Uterus (tissue), 2 donors: ENCODE measurements at regions not wholly inside any gene's neighbourhood (a gene's known extent, or its start where the extent isn't known, plus 50 kb on each side); places are given as distances from the start of the nearest gene placed in this dataset.
"Not testable (repeated sequence)": the region's sequence is repeated elsewhere in the genome, so short reads cannot be mapped to it uniquely, and the experiment has no call there.

Experiments
- CTCF ChIP-seq, 4 experiments: fragments of 200-600 bp in 2 of 4; fragments of 450-650 bp in 2 of 4; sonication (generic) in 2 of 4; IDR thresholded peaks; one replicate each; pipeline ENCODE4 v1.5.1; 2016 to 2019; ENCODE audit warnings: antibody characterized with exemption in 4 of 4, mild to moderate bottlenecking in 2 of 4, moderate library complexity in 1 of 4
- POLR2A ChIP-seq, 2 donors: fragments of 450-650 bp; IDR thresholded peaks; one replicate each; pipeline ENCODE4 v1.6.1; 2016; ENCODE audit warnings: antibody characterized with exemption in 2 of 2, mild to moderate bottlenecking in 1 of 2, moderate library complexity in 1 of 2

DNA sequence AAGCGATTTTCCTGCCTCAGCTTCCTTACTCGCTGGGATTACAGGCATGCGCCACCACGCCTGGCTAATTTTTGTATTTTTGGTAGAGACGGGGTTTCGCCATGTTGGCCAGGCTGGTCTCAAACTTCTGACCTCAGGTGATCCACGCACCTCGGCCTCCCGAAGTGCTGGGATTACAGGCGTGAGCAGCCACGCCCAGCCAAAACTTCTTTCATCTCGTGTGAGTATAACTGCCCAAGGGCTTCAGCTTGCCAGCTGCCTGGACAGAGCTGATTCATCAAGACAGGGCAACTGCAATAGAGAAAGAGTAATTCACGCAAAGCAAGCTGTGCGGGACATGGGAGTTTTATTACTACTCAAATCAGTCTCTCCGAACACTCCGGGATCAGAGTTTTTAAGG, 57.4 kb upstream of the CDH9 start:
- TF ChIP-seq CTCF, POLR2A (IDR thresholded peaks at IDR 0.05): not testable (repeated sequence)
